KBM-7 (cell line): ENCODE measurements at regions not wholly inside any gene's neighbourhood (a gene's known extent, or its start where the extent isn't known, plus 50 kb on each side); places are given as distances from the start of the nearest gene placed in this dataset.

Experiments
- DNase-seq: peaks from one replicate; pipeline ENCODE4 v3.0.0-alpha.2; 2015
- in situ Hi-C: fragments of 300-500 bp; cut with MboI; formaldehyde crosslinking; loops from 2 replicates; pipeline ENCODE4 v1.14.3; 2020; ENCODE audit warnings: low sequenced_read_pairs, low pct_unique_long_range_greater_than_20kb, mixed read lengths

GRCh38 chr22:48239461-48240147, 1477.2 kb downstream of the TBC1D22A start:
- in situ Hi-C loops: no loop called here
- DNase-seq: no peak

- in situ Hi-C loops: no loop called here
- DNase-seq: no peak
Measured at GRCh38 chr22:48238966-48239365, 1476.5 kb downstream of the TBC1D22A start.

- in situ Hi-C loops: no loop called here
- DNase-seq: no peak
Measured at GRCh38 chr22:48238284-48238915, 1476.0 kb downstream of the TBC1D22A start.

GRCh38 chr22:48237466-48238283, 1475.2 kb downstream of the TBC1D22A start:
- in situ Hi-C loops: no loop called here
- no peak for DNase-seq

- DNase-seq: no peak
- in situ Hi-C loops: no loop called here
Measured at GRCh38 chr22:48236261-48236660, 1473.8 kb downstream of the TBC1D22A start.

GRCh38 chr22:48235744-48236143, 1473.3 kb downstream of the TBC1D22A start:
- in situ Hi-C loops: no loop called here
- no peak for DNase-seq

GRCh38 chr22:48234011-48234410, 1471.6 kb downstream of the TBC1D22A start:
- DNase-seq: no peak
- in situ Hi-C loops: no loop called here

- DNase-seq: no peak
- in situ Hi-C loops: no loop called here
Measured at GRCh38 chr22:48233586-48233985, 1471.1 kb downstream of the TBC1D22A start.

- in situ Hi-C loops: no loop called here
Measured at GRCh38 chr22:48228468-48228867, 1466.0 kb downstream of the TBC1D22A start.

GRCh38 chr22:48227341-48228018, 1465.0 kb downstream of the TBC1D22A start:
- DNase-seq: no peak
- in situ Hi-C loops: no loop called here

More at GRCh38 chr22:48228468-48228867, 1466.0 kb downstream of the TBC1D22A start:
- DNase-seq: no peak

- no peak for DNase-seq
- in situ Hi-C loops: no loop called here
Measured at GRCh38 chr22:48226026-48227013, 1463.9 kb downstream of the TBC1D22A start.

- no peak for DNase-seq
- in situ Hi-C loops: no loop called here
Measured at GRCh38 chr22:48224332-48224731, 1461.9 kb downstream of the TBC1D22A start.

GRCh38 chr22:48223488-48224190, 1461.2 kb downstream of the TBC1D22A start:
- DNase-seq: no peak
- in situ Hi-C loops: no loop called here

GRCh38 chr22:48222742-48223487, 1460.5 kb downstream of the TBC1D22A start:
- in situ Hi-C loops: no loop called here
- DNase-seq: no peak

- in situ Hi-C loops: no loop called here
- DNase-seq: no peak
Measured at GRCh38 chr22:48218889-48219420, 1456.5 kb downstream of the TBC1D22A start.

GRCh38 chr22:48217596-48217995, 1455.1 kb downstream of the TBC1D22A start:
- in situ Hi-C loops: no loop called here
- no peak for DNase-seq

- in situ Hi-C loops: no loop called here
Measured at GRCh38 chr22:48212727-48213126, 1450.3 kb downstream of the TBC1D22A start.

More at GRCh38 chr22:48212727-48213126, 1450.3 kb downstream of the TBC1D22A start:
- no peak for DNase-seq
